ENCODE measurements at regions not wholly inside any gene's neighbourhood (a gene's known extent, or its start where the extent isn't known, plus 50 kb on each side); places are given as distances from the start of the nearest gene placed in this dataset.

- Histone ChIP-seq H3K4me3 (ENCODE audit: low read length in 3 of 3) (no peak overlapping the region), H3K9ac (ENCODE audit: low read depth in 1 of 3, low read length in 3 of 3) (no peak overlapping the region), H3K27me3 (ENCODE audit: control insufficient read depth in 3 of 3, insufficient read depth in 3 of 3, low read length in 3 of 3) (peaks cover 0 to 9% (median 4%) of the 10 kb centered on the region in 3 donors), H3K9me3 (ENCODE audit: control insufficient read depth in 3 of 3, low read length in 3 of 3) (peaks cover 0 to 4% (median 0%) of the 10 kb centered on the region in 3 donors), H3K4me1 (ENCODE audit: control insufficient read depth in 3 of 3, insufficient read depth in 3 of 3, low read length in 3 of 3) (no peaks in the 10 kb centered on the region), H3K36me3 (ENCODE audit: control insufficient read depth in 3 of 3, insufficient read depth in 3 of 3, low read length in 3 of 3) (no peaks in the 10 kb centered on the region), H3K27ac (ENCODE audit: low read depth, low read length) (no peak overlapping the region)
Observed at GRCh38 chr18:78566065-78566464, 413.6 kb upstream of the SALL3 start.

- no peak overlapping the region for H3K9ac ChIP-seq (ENCODE audit: low read depth in 1 of 3, low read length in 3 of 3)
- H3K4me1 ChIP-seq (ENCODE audit: control insufficient read depth in 3 of 3, insufficient read depth in 3 of 3, low read length in 3 of 3): no peaks in the 10 kb centered on the region
- H3K27me3 ChIP-seq (ENCODE audit: control insufficient read depth in 3 of 3, insufficient read depth in 3 of 3, low read length in 3 of 3): peaks cover 0 to 7% (median 4%) of the 10 kb centered on the region in 3 donors
- no peaks in the 10 kb centered on the region for H3K36me3 ChIP-seq (ENCODE audit: control insufficient read depth in 3 of 3, insufficient read depth in 3 of 3, low read length in 3 of 3)
- H3K27ac ChIP-seq (ENCODE audit: low read depth, low read length): no peak overlapping the region
- H3K4me3 ChIP-seq (ENCODE audit: low read length in 3 of 3): no peak overlapping the region
- H3K9me3 ChIP-seq (ENCODE audit: control insufficient read depth in 3 of 3, low read length in 3 of 3): peaks cover 0 to 4% (median 0%) of the 10 kb centered on the region in 3 donors
Observed at GRCh38 chr18:78566720-78567119, 412.9 kb upstream of the SALL3 start.

GRCh38 chr18:78571063-78571785 is 408.4 kb upstream of the SALL3 start:
- H3K9ac ChIP-seq (ENCODE audit: low read depth in 1 of 3, low read length in 3 of 3): no peak overlapping the region
- peaks cover 5 to 8% (median 6%) of the 10 kb centered on the region in 3 donors for H3K9me3 ChIP-seq (ENCODE audit: control insufficient read depth in 3 of 3, low read length in 3 of 3)
- no peaks in the 10 kb centered on the region for H3K27me3 ChIP-seq (ENCODE audit: control insufficient read depth in 3 of 3, insufficient read depth in 3 of 3, low read length in 3 of 3)
- H3K27ac ChIP-seq (ENCODE audit: low read depth, low read length): no peak overlapping the region
- H3K36me3 ChIP-seq (ENCODE audit: control insufficient read depth in 3 of 3, insufficient read depth in 3 of 3, low read length in 3 of 3): no peaks in the 10 kb centered on the region
- no peak overlapping the region for H3K4me3 ChIP-seq (ENCODE audit: low read length in 3 of 3)
- H3K4me1 ChIP-seq (ENCODE audit: control insufficient read depth in 3 of 3, insufficient read depth in 3 of 3, low read length in 3 of 3): no peaks in the 10 kb centered on the region

- Histone ChIP-seq H3K9ac (ENCODE audit: low read depth in 1 of 3, low read length in 3 of 3) (no peak overlapping the region), H3K4me1 (ENCODE audit: control insufficient read depth in 3 of 3, insufficient read depth in 3 of 3, low read length in 3 of 3) (no peaks in the 10 kb centered on the region), H3K36me3 (ENCODE audit: control insufficient read depth in 3 of 3, insufficient read depth in 3 of 3, low read length in 3 of 3) (no peaks in the 10 kb centered on the region), H3K27me3 (ENCODE audit: control insufficient read depth in 3 of 3, insufficient read depth in 3 of 3, low read length in 3 of 3) (no peaks in the 10 kb centered on the region), H3K9me3 (ENCODE audit: control insufficient read depth in 3 of 3, low read length in 3 of 3) (peaks cover 5 to 8% (median 6%) of the 10 kb centered on the region in 3 donors), H3K27ac (ENCODE audit: low read depth, low read length) (no peak overlapping the region), H3K4me3 (ENCODE audit: low read length in 3 of 3) (no peak overlapping the region)
Observed at GRCh38 chr18:78571831-78572347, 407.7 kb upstream of the SALL3 start.

GRCh38 chr18:78573773-78574172 is 405.8 kb upstream of the SALL3 start:
- Histone ChIP-seq H3K27me3 (ENCODE audit: control insufficient read depth in 3 of 3, insufficient read depth in 3 of 3, low read length in 3 of 3) (no peaks in the 10 kb centered on the region), H3K9ac (ENCODE audit: low read depth in 1 of 3, low read length in 3 of 3) (no peak overlapping the region), H3K9me3 (ENCODE audit: control insufficient read depth in 3 of 3, low read length in 3 of 3) (peaks cover 5 to 8% (median 6%) of the 10 kb centered on the region in 3 donors), H3K4me1 (ENCODE audit: control insufficient read depth in 3 of 3, insufficient read depth in 3 of 3, low read length in 3 of 3) (no peaks in the 10 kb centered on the region), H3K27ac (ENCODE audit: low read depth, low read length) (no peak overlapping the region), H3K4me3 (ENCODE audit: low read length in 3 of 3) (no peak overlapping the region), H3K36me3 (ENCODE audit: control insufficient read depth in 3 of 3, insufficient read depth in 3 of 3, low read length in 3 of 3) (no peaks in the 10 kb centered on the region)

- Histone ChIP-seq H3K36me3 (ENCODE audit: control insufficient read depth in 3 of 3, insufficient read depth in 3 of 3, low read length in 3 of 3) (no peaks in the 10 kb centered on the region), H3K9me3 (ENCODE audit: control insufficient read depth in 3 of 3, low read length in 3 of 3) (peaks cover 5 to 8% (median 6%) of the 10 kb centered on the region in 3 donors), H3K4me1 (ENCODE audit: control insufficient read depth in 3 of 3, insufficient read depth in 3 of 3, low read length in 3 of 3) (no peaks in the 10 kb centered on the region), H3K27me3 (ENCODE audit: control insufficient read depth in 3 of 3, insufficient read depth in 3 of 3, low read length in 3 of 3) (no peaks in the 10 kb centered on the region), H3K4me3 (ENCODE audit: low read length in 3 of 3) (no peak overlapping the region), H3K9ac (ENCODE audit: low read depth in 1 of 3, low read length in 3 of 3) (no peak overlapping the region), H3K27ac (ENCODE audit: low read depth, low read length) (no peak overlapping the region)
Observed at GRCh38 chr18:78576967-78577366, 402.7 kb upstream of the SALL3 start.

GRCh38 chr18:78579449-78579848 is 400.2 kb upstream of the SALL3 start:
- Histone ChIP-seq H3K27ac (ENCODE audit: low read depth, low read length) (no peak overlapping the region), H3K9ac (ENCODE audit: low read depth in 1 of 3, low read length in 3 of 3) (no peak overlapping the region), H3K4me1 (ENCODE audit: control insufficient read depth in 3 of 3, insufficient read depth in 3 of 3, low read length in 3 of 3) (no peaks in the 10 kb centered on the region), H3K36me3 (ENCODE audit: control insufficient read depth in 3 of 3, insufficient read depth in 3 of 3, low read length in 3 of 3) (no peaks in the 10 kb centered on the region), H3K9me3 (ENCODE audit: control insufficient read depth in 3 of 3, low read length in 3 of 3) (peaks cover 0 to 2% (median 0%) of the 10 kb centered on the region in 3 donors), H3K4me3 (ENCODE audit: low read length in 3 of 3) (no peak overlapping the region), H3K27me3 (ENCODE audit: control insufficient read depth in 3 of 3, insufficient read depth in 3 of 3, low read length in 3 of 3) (peaks cover 0 to 4% (median 0%) of the 10 kb centered on the region in 3 donors)

GRCh38 chr18:78579854-78580577 is 399.6 kb upstream of the SALL3 start:
- Histone ChIP-seq H3K9ac (ENCODE audit: low read depth in 1 of 3, low read length in 3 of 3) (no peak overlapping the region), H3K9me3 (ENCODE audit: control insufficient read depth in 3 of 3, low read length in 3 of 3) (no peaks in the 10 kb centered on the region), H3K4me3 (ENCODE audit: low read length in 3 of 3) (no peak overlapping the region), H3K27me3 (ENCODE audit: control insufficient read depth in 3 of 3, insufficient read depth in 3 of 3, low read length in 3 of 3) (peaks cover 0 to 6% (median 0%) of the 10 kb centered on the region in 3 donors), H3K27ac (ENCODE audit: low read depth, low read length) (no peak overlapping the region), H3K4me1 (ENCODE audit: control insufficient read depth in 3 of 3, insufficient read depth in 3 of 3, low read length in 3 of 3) (no peaks in the 10 kb centered on the region), H3K36me3 (ENCODE audit: control insufficient read depth in 3 of 3, insufficient read depth in 3 of 3, low read length in 3 of 3) (no peaks in the 10 kb centered on the region)

GRCh38 chr18:78580835-78581339 is 398.7 kb upstream of the SALL3 start:
- Histone ChIP-seq H3K36me3 (ENCODE audit: control insufficient read depth in 3 of 3, insufficient read depth in 3 of 3, low read length in 3 of 3) (no peaks in the 10 kb centered on the region), H3K9me3 (ENCODE audit: control insufficient read depth in 3 of 3, low read length in 3 of 3) (no peaks in the 10 kb centered on the region), H3K27ac (ENCODE audit: low read depth, low read length) (no peak overlapping the region), H3K4me3 (ENCODE audit: low read length in 3 of 3) (no peak overlapping the region), H3K27me3 (ENCODE audit: control insufficient read depth in 3 of 3, insufficient read depth in 3 of 3, low read length in 3 of 3) (peaks cover 0 to 7% (median 0%) of the 10 kb centered on the region in 3 donors), H3K4me1 (ENCODE audit: control insufficient read depth in 3 of 3, insufficient read depth in 3 of 3, low read length in 3 of 3) (no peaks in the 10 kb centered on the region), H3K9ac (ENCODE audit: low read depth in 1 of 3, low read length in 3 of 3) (no peak overlapping the region)
